ENCODE measurements at regions not wholly inside any gene's neighbourhood (a gene's known extent, or its start where the extent isn't known, plus 50 kb on each side); places are given as distances from the start of the nearest gene placed in this dataset.

DNA sequence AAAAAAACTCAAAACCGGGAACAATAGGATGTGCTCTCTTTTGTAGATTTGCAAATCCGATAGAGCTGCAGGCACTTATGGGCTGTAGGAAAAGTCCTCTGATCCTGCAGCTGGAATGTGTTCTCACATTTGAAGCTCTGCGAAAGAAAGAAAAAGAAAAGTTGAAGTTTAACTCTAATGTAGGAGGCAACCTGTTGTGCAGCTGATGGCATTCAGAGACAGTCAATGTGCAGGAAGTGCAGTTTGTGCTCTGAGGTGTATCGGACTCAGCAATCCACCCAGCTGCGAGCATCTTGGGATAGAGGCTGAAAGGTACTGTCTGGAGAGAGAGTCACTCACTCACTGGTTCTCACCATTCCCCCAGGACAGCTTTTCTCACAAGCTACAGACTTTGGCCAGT is 339.2 kb downstream of the AGTPBP1 start:
- H3K9me3 ChIP-seq (ENCODE audit: control insufficient read depth, insufficient read depth, low read depth, low read length) = no peaks in the 10 kb centered on the region
- ChIA-PET POLR2A (no interaction called here), CTCF (interaction anchor here (1.2 kb wide), 1 partner anchor 23 kb away, joined by 4 read pairs; no protein-coding TSS in a partner anchor)
- no peak for TF ChIP-seq ZNF112 (tag by site-specific recombination; IDR thresholded peaks at IDR 0.05)
- peak; percentile 93 for TF ChIP-seq SCRT2 (tag by site-specific recombination; IDR thresholded peaks at IDR 0.05)
- TF ChIP-seq SCRT1 (tag by site-specific recombination; IDR thresholded peaks at IDR 0.05; ENCODE audit: borderline replicate concordance) = peak; percentile 82
- TF ChIP-seq ZNF660 (tag by site-specific recombination; IDR thresholded peaks at IDR 0.05) = no peak
- no peak for TF ChIP-seq ZNF555 (tag by site-specific recombination; conservative IDR thresholded peaks at IDR 0.05)
- TF ChIP-seq ZBTB17 (tag by site-specific recombination; IDR thresholded peaks at IDR 0.05) = 0 out of 2 replicates have a peak, but pooled peaks have one; percentile 55
- no peak for TF ChIP-seq ZNF2 (tag by site-specific recombination; IDR thresholded peaks at IDR 0.05)
- peak; percentile 3 for TF ChIP-seq ZNF529 (tag by site-specific recombination; IDR thresholded peaks at IDR 0.05; ENCODE audit: insufficient replicate concordance)
- TF ChIP-seq, protein P1, sequence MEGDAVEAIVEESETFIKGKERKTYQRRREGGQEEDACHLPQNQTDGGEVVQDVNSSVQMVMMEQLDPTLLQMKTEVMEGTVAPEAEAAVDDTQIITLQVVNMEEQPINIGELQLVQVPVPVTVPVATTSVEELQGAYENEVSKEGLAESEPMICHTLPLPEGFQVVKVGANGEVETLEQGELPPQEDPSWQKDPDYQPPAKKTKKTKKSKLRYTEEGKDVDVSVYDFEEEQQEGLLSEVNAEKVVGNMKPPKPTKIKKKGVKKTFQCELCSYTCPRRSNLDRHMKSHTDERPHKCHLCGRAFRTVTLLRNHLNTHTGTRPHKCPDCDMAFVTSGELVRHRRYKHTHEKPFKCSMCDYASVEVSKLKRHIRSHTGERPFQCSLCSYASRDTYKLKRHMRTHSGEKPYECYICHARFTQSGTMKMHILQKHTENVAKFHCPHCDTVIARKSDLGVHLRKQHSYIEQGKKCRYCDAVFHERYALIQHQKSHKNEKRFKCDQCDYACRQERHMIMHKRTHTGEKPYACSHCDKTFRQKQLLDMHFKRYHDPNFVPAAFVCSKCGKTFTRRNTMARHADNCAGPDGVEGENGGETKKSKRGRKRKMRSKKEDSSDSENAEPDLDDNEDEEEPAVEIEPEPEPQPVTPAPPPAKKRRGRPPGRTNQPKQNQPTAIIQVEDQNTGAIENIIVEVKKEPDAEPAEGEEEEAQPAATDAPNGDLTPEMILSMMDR (tag by site-specific recombination; IDR thresholded peaks at IDR 0.05) = no peak
- TF ChIP-seq, protein P2, sequence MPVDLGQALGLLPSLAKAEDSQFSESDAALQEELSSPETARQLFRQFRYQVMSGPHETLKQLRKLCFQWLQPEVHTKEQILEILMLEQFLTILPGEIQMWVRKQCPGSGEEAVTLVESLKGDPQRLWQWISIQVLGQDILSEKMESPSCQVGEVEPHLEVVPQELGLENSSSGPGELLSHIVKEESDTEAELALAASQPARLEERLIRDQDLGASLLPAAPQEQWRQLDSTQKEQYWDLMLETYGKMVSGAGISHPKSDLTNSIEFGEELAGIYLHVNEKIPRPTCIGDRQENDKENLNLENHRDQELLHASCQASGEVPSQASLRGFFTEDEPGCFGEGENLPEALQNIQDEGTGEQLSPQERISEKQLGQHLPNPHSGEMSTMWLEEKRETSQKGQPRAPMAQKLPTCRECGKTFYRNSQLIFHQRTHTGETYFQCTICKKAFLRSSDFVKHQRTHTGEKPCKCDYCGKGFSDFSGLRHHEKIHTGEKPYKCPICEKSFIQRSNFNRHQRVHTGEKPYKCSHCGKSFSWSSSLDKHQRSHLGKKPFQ (tag by site-specific recombination; IDR thresholded peaks at IDR 0.05) = peak; percentile 45; the same call in 1 of the 2 replicates
- peak overlapping the region; percentile 63; the same call in 1 of the 2 replicates for H3K27ac ChIP-seq (ENCODE audit: extremely low read depth, low read depth, low read length)
- H3K36me3 ChIP-seq (ENCODE audit: control insufficient read depth in 2 of 2, insufficient read depth in 1 of 2, low read length in 2 of 2) = no peaks in the 10 kb centered on the region
- H3K4me3 ChIP-seq (ENCODE audit: low read depth, low read length) = no peak overlapping the region
- H3K4me1 ChIP-seq (ENCODE audit: control insufficient read depth, insufficient read depth, low read length) = peaks cover 13% of the 10 kb centered on the region

DNA sequence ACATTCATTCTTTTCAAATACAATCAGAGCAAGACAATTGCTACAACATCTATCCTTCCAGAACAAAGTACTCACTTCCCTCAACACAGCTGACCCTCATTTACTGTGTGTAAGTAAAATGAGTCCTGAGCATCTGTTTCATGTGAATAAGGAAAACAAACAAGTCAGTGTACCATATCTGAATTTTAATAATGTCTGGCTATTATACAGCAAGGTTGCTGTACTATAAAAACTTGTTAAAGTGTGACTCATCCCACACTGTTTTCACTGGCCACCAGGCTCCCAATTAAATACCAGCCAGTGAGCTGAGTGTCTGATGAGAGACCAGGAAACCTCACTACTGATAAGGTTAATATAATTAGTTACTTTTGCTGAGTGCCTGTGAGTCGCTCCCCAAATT is 339.8 kb downstream of the AGTPBP1 start:
- Histone ChIP-seq H3K4me1 (ENCODE audit: control insufficient read depth, insufficient read depth, low read length) (peaks cover 13% of the 10 kb centered on the region), H3K36me3 (ENCODE audit: control insufficient read depth in 2 of 2, insufficient read depth in 1 of 2, low read length in 2 of 2) (no peaks in the 10 kb centered on the region), H3K27ac (ENCODE audit: extremely low read depth, low read depth, low read length) (peak overlapping the region; percentile 63), H3K4me3 (ENCODE audit: low read depth, low read length) (no peak overlapping the region), H3K9me3 (ENCODE audit: control insufficient read depth, insufficient read depth, low read depth, low read length) (no peaks in the 10 kb centered on the region)
- ChIA-PET POLR2A (no interaction called here), CTCF (interaction anchor here (1.2 kb wide), 1 partner anchor 23 kb away, joined by 4 read pairs; no protein-coding TSS in a partner anchor)
- TF ChIP-seq, protein P3, sequence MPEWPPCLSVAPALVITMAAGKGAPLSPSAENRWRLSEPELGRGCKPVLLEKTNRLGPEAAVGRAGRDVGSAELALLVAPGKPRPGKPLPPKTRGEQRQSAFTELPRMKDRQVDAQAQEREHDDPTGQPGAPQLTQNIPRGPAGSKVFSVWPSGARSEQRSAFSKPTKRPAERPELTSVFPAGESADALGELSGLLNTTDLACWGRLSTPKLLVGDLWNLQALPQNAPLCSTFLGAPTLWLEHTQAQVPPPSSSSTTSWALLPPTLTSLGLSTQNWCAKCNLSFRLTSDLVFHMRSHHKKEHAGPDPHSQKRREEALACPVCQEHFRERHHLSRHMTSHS (tag by site-specific recombination; IDR thresholded peaks at IDR 0.05) = peak; percentile 85
- TF ChIP-seq, protein P4, sequence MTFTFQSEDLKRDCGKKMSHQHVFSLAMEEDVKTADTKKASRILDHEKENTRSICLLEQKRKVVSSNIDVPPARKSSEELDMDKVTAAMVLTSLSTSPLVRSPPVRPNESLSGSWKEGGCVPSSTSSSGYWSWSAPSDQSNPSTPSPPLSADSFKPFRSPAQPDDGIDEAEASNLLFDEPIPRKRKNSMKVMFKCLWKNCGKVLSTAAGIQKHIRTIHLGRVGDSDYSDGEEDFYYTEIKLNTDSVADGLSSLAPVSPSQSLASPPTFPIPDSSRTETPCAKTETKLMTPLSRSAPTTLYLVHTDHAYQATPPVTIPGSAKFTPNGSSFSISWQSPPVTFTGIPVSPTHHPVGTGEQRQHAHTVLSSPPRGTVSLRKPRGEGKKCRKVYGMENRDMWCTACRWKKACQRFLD (tag by site-specific recombination; IDR thresholded peaks at IDR 0.05) = no peak
- TF ChIP-seq ZNF626 (tag by site-specific recombination; IDR thresholded peaks at IDR 0.05) (no peak), ZNF16 (tag by site-specific recombination; IDR thresholded peaks at IDR 0.05; ENCODE audit: low read depth) (no peak), ZNF23 (tag by site-specific recombination; IDR thresholded peaks at IDR 0.05; ENCODE audit: borderline replicate concordance) (no peak), ZNF629 (tag by site-specific recombination; IDR thresholded peaks at IDR 0.05) (peak; percentile 88), ZBTB7A (tag by site-specific recombination; IDR thresholded peaks at IDR 0.05; ENCODE audit: low read depth) (no peak), HOXD13 (CRISPR knock-in tag; IDR thresholded peaks at IDR 0.05; ENCODE audit: borderline replicate concordance) (0 out of 2 replicates have a peak, but pooled peaks have one; percentile 34), YY2 (tag by site-specific recombination; IDR thresholded peaks at IDR 0.05) (no peak), ZNF324 (tag by site-specific recombination; IDR thresholded peaks at IDR 0.05) (no peak), ZNF621 (tag by site-specific recombination; IDR thresholded peaks at IDR 0.05) (no peak), SETDB1 (IDR thresholded peaks at IDR 0.05; ENCODE audit: insufficient read length, low read length) (no peak), ZNF24 (tag by site-specific recombination; IDR thresholded peaks at IDR 0.05) (peak; percentile 75; the same call in 1 of the 2 replicates), ZNF394 (tag by site-specific recombination; IDR thresholded peaks at IDR 0.05; ENCODE audit: borderline replicate concordance) (no peak; the same call in 1 of the 2 replicates), ZNF768 (tag by site-specific recombination; IDR thresholded peaks at IDR 0.05) (no peak), GFI1B (tag by site-specific recombination; IDR thresholded peaks at IDR 0.05) (no peak), ZNF426 (tag by site-specific recombination; IDR thresholded peaks at IDR 0.05) (no peak)
- TF ChIP-seq, protein P5, sequence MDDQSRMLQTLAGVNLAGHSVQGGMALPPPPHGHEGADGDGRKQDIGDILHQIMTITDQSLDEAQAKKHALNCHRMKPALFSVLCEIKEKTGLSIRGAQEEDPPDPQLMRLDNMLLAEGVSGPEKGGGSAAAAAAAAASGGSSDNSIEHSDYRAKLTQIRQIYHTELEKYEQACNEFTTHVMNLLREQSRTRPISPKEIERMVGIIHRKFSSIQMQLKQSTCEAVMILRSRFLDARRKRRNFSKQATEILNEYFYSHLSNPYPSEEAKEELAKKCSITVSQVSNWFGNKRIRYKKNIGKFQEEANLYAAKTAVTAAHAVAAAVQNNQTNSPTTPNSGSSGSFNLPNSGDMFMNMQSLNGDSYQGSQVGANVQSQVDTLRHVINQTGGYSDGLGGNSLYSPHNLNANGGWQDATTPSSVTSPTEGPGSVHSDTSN (CRISPR knock-in tag; IDR thresholded peaks at IDR 0.05) = no peak
- TF ChIP-seq, protein P2 (tag by site-specific recombination; IDR thresholded peaks at IDR 0.05) = peak; percentile 72; the same call in 1 of the 2 replicates
